Ovary (tissue), 7 donors: ENCODE measurements at regions not wholly inside any gene's neighbourhood (a gene's known extent, or its start where the extent isn't known, plus 50 kb on each side); places are given as distances from the start of the nearest gene placed in this dataset.

Source experiments
- DNase-seq, 5 donors: peaks; one replicate each; pipeline ENCODE4 v3.0.0-alpha.2; 2019 to 2020
- H3K27ac ChIP-seq, 2 donors: fragments of 200-600 bp; one replicate each; pipeline versions ENCODE4 v1.5.1 to v1.8.0; 2019 to 2022
- H3K27me3 ChIP-seq: fragments of 200-600 bp; one replicate; pipeline ENCODE4 v1.8.0; 2022
- H3K36me3 ChIP-seq: fragments of 200-600 bp; sonication (generic); one replicate; pipeline ENCODE4 v1.5.1; 2019
- H3K4me1 ChIP-seq: one replicate; pipeline ENCODE4 v1.8.1; 2013; ENCODE audit warnings: mild to moderate bottlenecking, moderate library complexity; ENCODE audit not compliant: insufficient read depth
- H3K4me3 ChIP-seq: fragments of 200-600 bp; sonication (generic); one replicate; pipeline ENCODE4 v1.5.1; 2017
- H3K9me3 ChIP-seq, 2 donors: fragments of 200-600 bp in 1 of 2; sonication (generic) in 1 of 2; one replicate each; pipeline versions ENCODE4 v1.5.1 to v1.8.1; 2013 to 2019; ENCODE audit warnings: mild to moderate bottlenecking in 1 of 2, moderate library complexity in 1 of 2
- CTCF ChIP-seq, 3 donors: fragments of 450-650 bp in 2 of 3; fragments of 200-600 bp in 1 of 3; IDR thresholded peaks; one replicate each; pipeline versions ENCODE4 v1.5.1 to v1.8.0; 2016 to 2022; ENCODE audit warnings: antibody characterized with exemption in 3 of 3, mild to moderate bottlenecking in 1 of 3
- EP300 ChIP-seq: sonication (generic); formaldehyde crosslinking; IDR thresholded peaks from one replicate; pipeline ENCODE4 v1.6.1; 2017; ENCODE audit warnings: antibody characterized with exemption
- POLR2A ChIP-seq: fragments of 450-650 bp; IDR thresholded peaks from one replicate; pipeline ENCODE4 v1.6.1; 2017; ENCODE audit warnings: antibody characterized with exemption, mild to moderate bottlenecking, moderate library complexity
- WGBS, 3 donors: extraction: QIAGEN DNeasy Blood & Tissue Kit in 1 of 3; methylation state at CpG; one replicate each; pipeline versions ENCODE4 v1.1.5 to v1.1.7; 2013 to 2017; 5-methylcytosine and 5-hydroxymethylcytosine counted together
- intact Hi-C, 4 donors: fragments of 100-400 bp; cut with DNase I; formaldehyde crosslinking; loops; one replicate each; pipeline versions ENCODE4 v1.11.0 to v1.15.1; 2022 to 2023
- donor health status: DM: no; HTN: no; CAD: no; lungs with moderate emphysema.
- donor health status: DM: no; HTN: no; CAD: no.
- donor health status: Bipolar disorder and iron deficiency.
- donor health status: DM: no; HTN: no; CAD: no.
- donor health status: DM: yes; HTN: yes; CAD: no.

- 41 to 59% (median 42%) methylated on average over 5 of the region's 5 CpGs for whole genome bisulfite sequencing, 3 donors
- Histone ChIP-seq H3K27me3 (no peaks in the 10 kb centered on the region), H3K36me3 (no peaks in the 10 kb centered on the region), H3K27ac (no peak overlapping the region), H3K9me3 (no peaks in the 10 kb centered on the region), H3K4me3 (no peak overlapping the region), H3K4me1 (no peaks in the 10 kb centered on the region)
- no peak for DNase-seq
- intact Hi-C loops: no loop called here
- no peak for TF ChIP-seq POLR2A
- no peak for TF ChIP-seq EP300
- no peak for TF ChIP-seq CTCF (IDR thresholded peaks at IDR 0.05)
Observed at GRCh38 chr12:14187002-14187401, 178.5 kb upstream of the ATF7IP start.

GRCh38 chr12:14187966-14188365, 177.5 kb upstream of the ATF7IP start:
- Histone ChIP-seq H3K27ac (no peak overlapping the region), H3K36me3 (no peaks in the 10 kb centered on the region), H3K4me1 (no peaks in the 10 kb centered on the region), H3K9me3 (no peaks in the 10 kb centered on the region), H3K27me3 (no peaks in the 10 kb centered on the region), H3K4me3 (no peak overlapping the region)
- DNase-seq: no peak
- intact Hi-C loops: no loop called here
- TF ChIP-seq POLR2A (no peak), EP300 (no peak), CTCF (IDR thresholded peaks at IDR 0.05) (no peak)
- 82 to 85% (median 82%) methylated on average over 9 of the region's 9 CpGs for WGBS, 3 donors

GRCh38 chr12:14188744-14189143, 176.7 kb upstream of the ATF7IP start:
- Histone ChIP-seq H3K27ac (no peak overlapping the region), H3K4me1 (no peaks in the 10 kb centered on the region)
- no peak for TF ChIP-seq CTCF (IDR thresholded peaks at IDR 0.05)
- no peak for TF ChIP-seq EP300
- no peak for TF ChIP-seq POLR2A

GRCh38 chr12:14190694-14191093, 174.8 kb upstream of the ATF7IP start:
- H3K27me3 ChIP-seq: no peaks in the 10 kb centered on the region
- intact Hi-C loops: no loop called here
- 59 to 79% (median 75%) methylated on average over 1 of the region's 1 CpG for WGBS, 3 donors
- H3K9me3 ChIP-seq: no peaks in the 10 kb centered on the region
- no peak overlapping the region for H3K27ac ChIP-seq
- H3K4me3 ChIP-seq: no peak overlapping the region
- TF ChIP-seq CTCF (IDR thresholded peaks at IDR 0.05) (no peak), POLR2A (no peak), EP300 (no peak)
- DNase-seq: no peak
- H3K36me3 ChIP-seq: no peaks in the 10 kb centered on the region
- H3K4me1 ChIP-seq: no peaks in the 10 kb centered on the region

More at GRCh38 chr12:14188744-14189143, 176.7 kb upstream of the ATF7IP start:
- no peak for DNase-seq
- Histone ChIP-seq H3K9me3 (no peaks in the 10 kb centered on the region), H3K36me3 (no peaks in the 10 kb centered on the region), H3K27me3 (no peaks in the 10 kb centered on the region), H3K4me3 (no peak overlapping the region)
- intact Hi-C loops: no loop called here
- WGBS, 3 donors: 33 to 44% (median 36%) methylated on average over 2 of the region's 2 CpGs

GRCh38 chr12:14191612-14192011, 173.9 kb upstream of the ATF7IP start:
- H3K9me3 ChIP-seq: no peaks in the 10 kb centered on the region

More at GRCh38 chr12:14191612-14192011, 173.9 kb upstream of the ATF7IP start:
- intact Hi-C loops: no loop called here
- no peaks in the 10 kb centered on the region for H3K27me3 ChIP-seq
- H3K4me3 ChIP-seq: no peak overlapping the region
- H3K27ac ChIP-seq: no peak overlapping the region
- H3K36me3 ChIP-seq: no peaks in the 10 kb centered on the region
- H3K4me1 ChIP-seq: no peaks in the 10 kb centered on the region
- no peak for DNase-seq
- WGBS, 3 donors: 66 to 89% (median 83%) methylated on average over 4 of the region's 4 CpGs
- no peak for TF ChIP-seq POLR2A
- no peak for TF ChIP-seq CTCF (IDR thresholded peaks at IDR 0.05)
- no peak for TF ChIP-seq EP300
